Stomach smooth muscle (tissue), 2 donors: ENCODE measurements at regions not wholly inside any gene's neighbourhood (a gene's known extent, or its start where the extent isn't known, plus 50 kb on each side); places are given as distances from the start of the nearest gene placed in this dataset.

Experiments
- H3K27ac ChIP-seq: one replicate; pipeline ENCODE4 v1.7.0; 2013; ENCODE audit warnings: mild to moderate bottlenecking, low read length, inconsistent platforms
- H3K27me3 ChIP-seq, 2 donors: one replicate each; pipeline ENCODE4 v1.7.0; 2013; ENCODE audit warnings: low read length in 2 of 2; ENCODE audit not compliant: insufficient read depth in 2 of 2, control insufficient read depth in 1 of 2
- H3K36me3 ChIP-seq, 2 donors: one replicate each; pipeline ENCODE4 v1.7.0; 2013; ENCODE audit warnings: low read length in 2 of 2; ENCODE audit not compliant: control insufficient read depth in 2 of 2, insufficient read depth in 2 of 2
- H3K4me1 ChIP-seq: one replicate; pipeline ENCODE4 v1.7.0; 2013; ENCODE audit warnings: low read length; ENCODE audit not compliant: control insufficient read depth, insufficient read depth
- H3K4me3 ChIP-seq, 2 donors: one replicate each; pipeline ENCODE4 v1.7.0; 2013; ENCODE audit warnings: low read length in 2 of 2
- H3K9ac ChIP-seq, 2 donors: one replicate each; pipeline ENCODE4 v1.7.0; 2013; ENCODE audit warnings: low read length in 2 of 2, mild to moderate bottlenecking in 1 of 2
- H3K9me3 ChIP-seq, 2 donors: one replicate each; pipeline ENCODE4 v1.7.0; 2013; ENCODE audit warnings: low read length in 2 of 2; ENCODE audit not compliant: control insufficient read depth in 2 of 2
- donor health status: healthy.
- donor health status: Pancreatic carcinoma.

- no peak overlapping the region for H3K27ac ChIP-seq
- H3K9me3 ChIP-seq, result no peaks in the 10 kb centered on the region
- H3K4me3 ChIP-seq, result no peak overlapping the region
- H3K36me3 ChIP-seq, result no peaks in the 10 kb centered on the region
- no peaks in the 10 kb centered on the region for H3K27me3 ChIP-seq
- no peak overlapping the region for H3K9ac ChIP-seq
- no peaks in the 10 kb centered on the region for H3K4me1 ChIP-seq
Observed at GRCh38 chr1:193929374-193930033, 743.1 kb upstream of the B3GALT2 start.

- H3K36me3 ChIP-seq, result no peaks in the 10 kb centered on the region
- no peak overlapping the region for H3K4me3 ChIP-seq
- no peak overlapping the region for H3K9ac ChIP-seq
- H3K4me1 ChIP-seq, result no peaks in the 10 kb centered on the region
- no peaks in the 10 kb centered on the region for H3K9me3 ChIP-seq
- H3K27me3 ChIP-seq, result no peaks in the 10 kb centered on the region
- H3K27ac ChIP-seq, result no peak overlapping the region
Observed at GRCh38 chr1:193927550-193927949, 741.1 kb upstream of the B3GALT2 start.

- no peaks in the 10 kb centered on the region for H3K27me3 ChIP-seq
- no peak overlapping the region for H3K9ac ChIP-seq
- no peaks in the 10 kb centered on the region for H3K9me3 ChIP-seq
- no peaks in the 10 kb centered on the region for H3K36me3 ChIP-seq
- no peaks in the 10 kb centered on the region for H3K4me1 ChIP-seq
- no peak overlapping the region for H3K27ac ChIP-seq
- H3K4me3 ChIP-seq, result no peak overlapping the region
Observed at GRCh38 chr1:193926956-193927355, 740.5 kb upstream of the B3GALT2 start.

DNA sequence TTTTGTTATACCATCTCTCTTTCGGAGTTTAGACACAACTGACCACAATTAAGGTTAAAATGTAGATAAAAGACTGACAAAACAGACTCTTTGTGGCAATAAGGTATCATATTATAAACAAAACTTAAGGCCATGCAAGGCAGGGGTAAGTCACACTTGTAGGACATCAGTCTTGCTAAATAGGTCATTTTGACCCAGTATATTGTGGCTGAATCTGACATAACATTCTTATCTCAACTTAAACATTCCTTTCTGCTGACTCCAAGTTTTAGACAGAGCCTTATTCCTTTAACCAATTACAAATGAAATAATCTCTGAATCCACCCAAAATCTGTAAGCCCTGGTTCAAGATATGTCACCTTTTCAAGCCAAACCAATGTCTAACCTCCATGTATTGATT, 733.4 kb upstream of the B3GALT2 start:
- Histone ChIP-seq H3K36me3 (no peaks in the 10 kb centered on the region), H3K9ac (no peak overlapping the region), H3K9me3 (no peaks in the 10 kb centered on the region), H3K27me3 (no peaks in the 10 kb centered on the region), H3K4me1 (no peaks in the 10 kb centered on the region), H3K4me3 (no peak overlapping the region), H3K27ac (no peak overlapping the region)

GRCh38 chr1:193916452-193916851, 730.0 kb upstream of the B3GALT2 start:
- H3K27me3 ChIP-seq, result no peaks in the 10 kb centered on the region
- no peak overlapping the region for H3K4me3 ChIP-seq
- no peaks in the 10 kb centered on the region for H3K9me3 ChIP-seq
- no peaks in the 10 kb centered on the region for H3K4me1 ChIP-seq
- H3K36me3 ChIP-seq, result no peaks in the 10 kb centered on the region
- no peak overlapping the region for H3K27ac ChIP-seq
- no peak overlapping the region for H3K9ac ChIP-seq

- Histone ChIP-seq H3K9me3 (no peaks in the 10 kb centered on the region), H3K4me3 (no peak overlapping the region), H3K9ac (no peak overlapping the region), H3K27ac (no peak overlapping the region), H3K27me3 (no peaks in the 10 kb centered on the region), H3K4me1 (no peaks in the 10 kb centered on the region), H3K36me3 (no peaks in the 10 kb centered on the region)
Observed at GRCh38 chr1:193914871-193915270, 728.5 kb upstream of the B3GALT2 start.

GRCh38 chr1:193909406-193910082, 723.1 kb upstream of the B3GALT2 start:
- H3K27me3 ChIP-seq, result no peaks in the 10 kb centered on the region
- no peak overlapping the region for H3K4me3 ChIP-seq
- H3K27ac ChIP-seq, result no peak overlapping the region
- no peaks in the 10 kb centered on the region for H3K36me3 ChIP-seq
- H3K4me1 ChIP-seq, result no peaks in the 10 kb centered on the region
- no peaks in the 10 kb centered on the region for H3K9me3 ChIP-seq
- no peak overlapping the region for H3K9ac ChIP-seq

DNA sequence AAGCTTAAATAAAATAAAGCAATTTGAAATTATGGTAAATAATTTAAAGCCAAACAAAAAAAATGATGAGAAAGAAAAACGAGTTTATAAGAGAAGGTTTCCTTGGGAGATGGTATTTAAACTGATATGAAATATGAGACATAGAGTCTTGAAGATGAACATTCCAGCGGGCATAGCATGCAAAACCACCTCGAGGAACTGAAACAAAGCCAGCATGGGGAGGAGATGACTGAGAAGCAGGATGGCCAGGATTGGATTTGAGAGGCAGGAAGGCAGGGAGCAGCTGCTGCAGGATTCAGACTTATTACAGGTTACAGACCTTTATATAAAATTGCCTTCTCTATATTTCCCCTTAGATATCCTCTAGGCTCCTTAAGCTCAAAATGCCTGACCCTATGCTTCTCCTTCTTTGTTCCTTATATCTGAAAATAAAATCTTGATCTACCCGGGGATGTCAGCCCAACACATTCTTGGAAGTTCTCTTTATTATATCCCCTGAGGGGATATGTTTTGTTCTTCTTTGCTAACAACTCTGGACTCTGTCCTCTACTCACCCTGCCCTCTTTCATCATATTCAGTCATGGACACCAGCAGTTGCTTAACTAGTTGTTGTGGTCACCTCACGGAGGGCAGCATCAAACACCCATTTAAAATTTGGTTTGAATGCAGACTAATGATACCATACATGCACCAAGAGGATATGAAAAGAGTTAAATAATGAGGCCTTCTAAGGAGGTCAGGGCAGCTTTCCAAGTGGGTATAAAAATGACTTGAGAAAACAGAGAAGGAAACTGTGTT, 719.1 kb upstream of the B3GALT2 start:
- Histone ChIP-seq H3K27me3 (no peaks in the 10 kb centered on the region), H3K4me3 (no peak overlapping the region), H3K36me3 (no peaks in the 10 kb centered on the region), H3K9ac (no peak overlapping the region), H3K9me3 (no peaks in the 10 kb centered on the region), H3K4me1 (no peaks in the 10 kb centered on the region), H3K27ac (no peak overlapping the region)

DNA sequence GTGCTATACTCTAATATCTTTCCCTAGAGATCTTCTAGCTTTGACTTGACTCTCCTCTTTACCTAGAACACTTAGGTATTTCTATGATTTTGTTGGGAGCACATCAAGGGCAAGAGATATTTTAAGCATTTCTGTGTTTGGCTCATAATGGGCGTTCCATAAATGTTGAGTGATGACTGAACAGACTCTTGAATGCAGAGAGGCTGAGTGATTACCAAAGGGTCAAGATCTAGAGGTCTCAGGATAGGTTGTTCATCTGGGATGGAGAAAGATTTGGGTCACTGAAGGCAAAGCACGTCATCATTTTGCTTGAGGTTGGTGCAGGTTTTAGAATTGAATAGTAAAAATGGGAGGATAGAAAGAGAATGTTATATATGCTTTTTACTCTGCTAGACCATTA, 705.4 kb upstream of the B3GALT2 start:
- Histone ChIP-seq H3K4me3 (no peak overlapping the region), H3K36me3 (no peaks in the 10 kb centered on the region), H3K4me1 (no peaks in the 10 kb centered on the region), H3K9me3 (no peaks in the 10 kb centered on the region), H3K27ac (no peak overlapping the region), H3K27me3 (no peaks in the 10 kb centered on the region), H3K9ac (no peak overlapping the region)

- Histone ChIP-seq H3K27ac (no peak overlapping the region), H3K4me1 (no peaks in the 10 kb centered on the region), H3K27me3 (no peaks in the 10 kb centered on the region), H3K9ac (no peak overlapping the region), H3K9me3 (no peaks in the 10 kb centered on the region), H3K4me3 (no peak overlapping the region), H3K36me3 (no peaks in the 10 kb centered on the region)
Observed at GRCh38 chr1:193890935-193891334, 704.5 kb upstream of the B3GALT2 start.
